IPS-NIHi11 (cell line): ENCODE measurements at regions not wholly inside any gene's neighbourhood (a gene's known extent, or its start where the extent isn't known, plus 50 kb on each side); places are given as distances from the start of the nearest gene placed in this dataset.

Experiments
- DNase-seq: peaks from one replicate; pipeline ENCODE4 v3.0.0; 2012; ENCODE audit warnings: mixed read lengths, low spot score

DNA sequence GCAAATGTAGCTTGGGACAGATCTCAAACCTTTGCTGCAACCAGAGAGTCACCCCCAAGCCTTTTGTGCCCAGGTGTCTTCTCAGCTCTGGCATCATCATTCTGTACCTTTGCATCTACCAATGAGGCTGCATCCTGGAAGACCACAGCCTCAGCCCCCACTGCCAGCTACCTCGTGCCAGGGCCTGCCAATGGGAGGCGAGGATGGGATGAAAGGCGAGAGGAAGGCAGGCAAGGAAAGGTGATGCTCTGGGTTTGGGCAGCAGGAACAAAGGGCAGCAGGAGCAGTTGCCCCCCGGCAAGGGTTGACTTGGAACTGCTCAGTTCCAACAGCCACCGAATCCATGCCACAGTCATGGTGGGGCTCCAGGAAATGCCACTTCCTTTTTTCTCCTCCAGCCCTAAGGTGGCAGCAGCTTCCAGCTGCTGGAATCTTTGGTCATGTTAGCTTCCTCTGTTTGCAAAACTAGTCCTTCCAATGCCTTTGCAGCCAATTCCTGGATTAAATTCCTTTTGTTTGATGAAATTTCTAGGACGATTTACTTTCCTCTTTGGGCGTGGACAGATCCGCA lies 651.6 kb downstream of the NPHP4 start:
- no peak for DNase-seq

GRCh38 chr1:5338466-5338865 lies 653.8 kb downstream of the NPHP4 start:
- no peak for DNase-seq

GRCh38 chr1:5333291-5333690 lies 658.9 kb downstream of the NPHP4 start:
- DNase-seq = no peak

GRCh38 chr1:5331101-5331500 lies 661.1 kb downstream of the NPHP4 start:
- DNase-seq = no peak

GRCh38 chr1:5329068-5329739 lies 663.0 kb downstream of the NPHP4 start:
- DNase-seq = no peak

- DNase-seq = no peak
Observed at GRCh38 chr1:5324883-5325282, 667.3 kb downstream of the NPHP4 start.

- no peak for DNase-seq
Observed at GRCh38 chr1:5318143-5318816, 663.9 kb downstream of the AJAP1 start.

GRCh38 chr1:5317391-5317790 lies 663.0 kb downstream of the AJAP1 start:
- DNase-seq = no peak

- DNase-seq = no peak
Observed at GRCh38 chr1:5312862-5313261, 658.5 kb downstream of the AJAP1 start.

GRCh38 chr1:5312293-5312674 lies 657.9 kb downstream of the AJAP1 start:
- DNase-seq = no peak

DNA sequence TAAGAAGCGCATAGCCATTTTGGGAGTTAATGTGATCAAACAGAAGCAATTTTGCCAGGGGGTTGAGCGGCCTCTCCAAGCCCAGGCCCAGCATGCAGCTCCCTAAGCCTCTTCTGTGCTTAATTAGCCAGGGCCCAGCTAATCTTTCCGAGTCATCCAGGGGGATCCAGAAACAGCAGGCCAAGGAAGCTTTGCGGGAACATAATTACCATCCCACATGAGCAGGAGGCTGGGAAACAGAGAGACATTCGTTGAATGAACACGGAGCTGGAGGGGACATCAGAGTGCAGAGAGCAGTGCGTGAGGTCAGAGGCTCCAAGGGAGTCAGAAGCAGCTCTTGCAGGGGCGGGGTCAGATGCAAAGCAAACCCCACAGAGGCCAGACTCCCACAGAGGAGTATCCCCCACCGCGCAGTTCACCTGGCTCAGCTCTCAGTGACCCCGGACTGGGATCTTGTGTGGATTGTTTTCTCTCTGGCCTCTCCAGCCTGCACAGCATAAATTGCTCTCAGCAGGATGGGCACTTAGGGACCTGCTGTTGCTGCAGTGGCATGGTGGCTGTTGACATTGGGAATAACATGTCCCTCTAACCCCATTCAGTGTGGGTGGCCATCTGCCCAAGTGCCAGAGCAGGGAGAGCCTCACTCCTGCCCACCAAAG lies 657.4 kb downstream of the AJAP1 start:
- DNase-seq = no peak

DNA sequence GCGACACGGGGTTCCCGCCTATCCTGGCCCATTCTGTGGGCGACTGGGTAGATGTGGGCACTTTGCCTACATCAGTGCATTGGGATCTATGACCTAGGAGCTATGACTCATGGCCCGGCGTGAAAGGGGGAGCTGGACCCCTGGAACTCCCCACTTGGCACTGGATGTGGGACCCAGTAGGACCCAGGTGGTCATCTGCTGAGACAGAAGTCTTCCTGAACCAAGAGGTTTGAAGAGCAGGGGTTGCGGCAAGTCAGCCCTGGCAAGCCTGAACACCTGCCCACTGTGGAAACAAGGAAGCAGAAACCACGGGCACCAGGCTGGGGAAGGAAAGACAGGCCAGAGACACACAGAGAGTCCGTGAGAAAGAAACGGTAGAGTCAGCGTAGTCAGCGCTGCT lies 656.7 kb downstream of the AJAP1 start:
- DNase-seq = no peak

DNA sequence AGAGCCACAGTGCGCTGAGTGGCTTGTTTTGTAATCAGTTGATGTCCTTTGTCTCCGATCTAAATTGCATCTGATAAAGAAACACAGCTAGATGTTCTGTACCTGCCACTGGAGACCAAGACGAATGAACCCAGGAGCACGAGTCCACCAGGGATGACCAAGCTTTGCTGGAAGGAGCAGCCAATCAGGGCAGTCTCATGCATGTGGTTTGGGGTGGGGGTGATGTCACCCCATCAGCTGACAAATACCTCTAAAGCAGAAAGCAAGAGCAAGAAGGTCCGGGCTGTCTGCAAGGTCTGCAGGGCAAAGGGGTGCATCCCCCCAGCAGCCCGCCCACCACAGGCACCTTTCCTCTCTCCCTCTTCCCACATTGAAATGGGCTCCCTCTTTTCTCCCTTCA lies 653.8 kb downstream of the AJAP1 start:
- DNase-seq = no peak

- DNase-seq = no peak
Observed at GRCh38 chr1:5304702-5305101, 650.3 kb downstream of the AJAP1 start.

DNA sequence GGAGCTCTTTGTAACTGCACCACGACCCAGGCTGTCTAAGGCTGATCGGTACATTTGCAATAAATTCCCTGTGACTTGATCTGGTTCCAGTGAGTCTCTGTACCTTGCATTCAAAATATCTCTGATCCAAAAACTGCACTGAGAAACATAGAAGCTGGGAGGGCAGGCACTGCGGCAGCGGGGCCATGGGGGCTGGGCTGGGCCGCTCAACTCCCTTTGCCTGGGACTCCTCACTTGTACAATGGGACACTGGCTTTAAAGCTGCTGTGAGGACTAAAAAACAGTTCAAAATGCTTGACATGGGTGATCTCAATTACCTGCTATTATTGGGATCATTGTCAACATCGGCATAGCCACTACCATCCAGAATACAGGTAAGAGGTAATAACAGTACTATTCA lies 644.0 kb downstream of the AJAP1 start:
- DNase-seq = no peak

DNA sequence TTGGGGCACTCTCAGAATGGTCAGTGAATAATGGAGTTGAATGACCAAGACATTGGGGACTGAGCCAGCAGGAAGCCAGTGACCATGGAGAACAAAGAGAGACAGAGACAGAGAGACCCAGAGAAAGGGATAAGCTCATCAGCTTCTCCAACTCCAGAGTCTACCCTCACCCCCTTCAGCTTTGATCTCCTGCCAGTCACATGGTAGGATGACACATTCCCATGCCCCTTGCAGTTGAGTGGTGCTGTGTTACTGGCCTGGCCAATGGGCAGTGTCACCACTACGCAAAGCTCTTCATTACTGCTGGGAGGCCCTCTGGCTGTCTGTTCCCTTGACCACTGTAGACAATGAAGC lies 643.5 kb downstream of the AJAP1 start:
- DNase-seq = no peak

- DNase-seq = no peak
Observed at GRCh38 chr1:5297180-5297885, 642.9 kb downstream of the AJAP1 start.

- no peak for DNase-seq
Observed at GRCh38 chr1:5296557-5297179, 642.3 kb downstream of the AJAP1 start.

DNA sequence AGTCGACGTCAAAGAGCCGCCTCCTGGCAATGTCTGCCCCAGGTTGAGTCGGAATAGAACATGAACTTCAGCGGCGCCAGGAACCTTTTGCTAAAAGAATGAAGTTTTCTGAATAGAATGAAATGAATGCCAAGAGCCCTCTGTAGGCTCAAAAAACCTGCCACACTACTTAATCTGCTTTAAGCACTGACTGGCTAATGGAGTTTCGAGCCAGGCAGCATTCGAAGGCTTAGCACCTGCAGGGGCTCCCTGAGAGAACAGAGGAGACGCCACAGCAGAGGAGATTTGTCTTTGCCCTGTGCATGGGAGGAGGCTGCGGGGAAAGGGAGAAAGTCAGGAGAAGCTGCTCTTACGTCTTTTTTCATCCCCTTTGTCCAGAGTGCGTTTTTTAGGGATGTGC lies 641.7 kb downstream of the AJAP1 start:
- DNase-seq = no peak

- no peak for DNase-seq
Observed at GRCh38 chr1:5291889-5292288, 637.5 kb downstream of the AJAP1 start.

DNA sequence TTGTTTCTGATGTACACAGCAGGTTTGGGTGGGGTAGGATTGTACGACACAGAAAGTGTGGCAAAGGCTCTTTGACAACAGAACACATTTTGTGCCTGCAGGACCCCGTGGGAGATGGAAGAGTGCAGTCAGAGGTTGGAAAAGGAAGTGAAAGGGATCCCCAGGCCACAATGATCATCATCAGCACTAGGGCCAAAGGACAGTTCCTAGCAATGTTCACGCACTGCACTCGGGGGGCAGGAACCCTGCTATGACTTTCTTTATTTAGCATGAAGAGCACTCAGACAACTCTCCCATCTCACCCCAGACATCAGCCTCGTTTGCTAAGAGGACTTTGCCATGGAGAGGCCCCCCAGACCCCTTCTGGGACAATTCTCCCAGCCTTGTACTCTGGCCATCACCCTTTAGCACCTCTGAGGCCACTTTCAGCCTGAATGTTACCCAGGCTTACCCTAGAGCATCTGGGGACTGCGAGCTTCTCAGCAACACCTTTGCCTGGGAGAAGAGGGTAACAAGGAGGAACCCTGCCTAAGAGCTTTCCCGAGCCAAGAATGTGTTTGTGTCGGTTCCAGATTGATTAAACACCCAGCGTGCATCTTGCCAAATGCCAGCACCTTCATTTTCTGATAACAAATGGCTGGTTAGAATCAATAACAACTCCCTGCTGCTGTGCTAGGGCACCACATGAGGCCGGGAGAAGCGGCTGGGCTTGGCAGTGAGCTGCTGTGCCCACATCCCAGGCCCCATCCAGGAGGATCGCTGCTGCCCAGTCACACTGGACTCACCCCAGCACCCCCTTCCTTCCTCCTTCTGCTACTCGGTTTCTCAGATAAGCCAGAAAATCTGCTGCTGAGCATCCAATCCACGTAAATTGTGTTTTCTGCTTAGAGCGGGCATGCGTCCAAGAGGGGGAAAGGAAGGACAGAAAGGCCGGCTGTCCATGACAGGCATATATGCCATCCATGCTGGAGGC lies 633.1 kb downstream of the AJAP1 start:
- DNase-seq = no peak
